ENCODE measurements at regions not wholly inside any gene's neighbourhood (a gene's known extent, or its start where the extent isn't known, plus 50 kb on each side); places are given as distances from the start of the nearest gene placed in this dataset.

DNA sequence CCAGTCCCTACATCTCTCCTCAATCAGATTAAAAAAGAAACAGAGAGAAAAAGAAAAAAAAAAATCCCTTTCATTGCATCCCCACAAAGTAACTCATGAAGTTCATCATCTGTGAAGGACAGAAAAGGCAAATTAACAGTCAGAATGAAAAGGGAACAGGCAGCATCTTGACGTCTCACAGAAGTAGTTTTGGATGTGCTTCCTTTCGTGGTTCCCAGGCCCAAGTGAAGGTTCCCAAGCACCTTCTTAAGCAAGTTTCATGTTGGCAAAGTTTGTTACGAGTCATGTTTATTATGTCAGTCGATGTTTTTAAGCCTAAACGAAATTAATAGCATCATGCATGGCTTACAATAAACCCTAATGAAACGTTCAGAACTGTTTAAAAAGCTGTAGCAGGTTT is 475.2 kb downstream of the SETD4 start:
- no peak overlapping the region for H3K9ac ChIP-seq (replicated peaks; ENCODE audit: extremely low read depth, insufficient read depth, low read length)
- dilution Hi-C loops (cut with MboI; ENCODE audit: extremely low pct_ligation_motif_present, low sequenced_read_pairs), result no loop called here
- H3K4me2 ChIP-seq (ENCODE audit: insufficient read depth, low read length), result no peak overlapping the region
- no peaks in the 10 kb centered on the region for H3K9me3 ChIP-seq (replicated peaks; ENCODE audit: control insufficient read depth, insufficient read depth, low read length)
- no peak overlapping the region for H2AFZ ChIP-seq (ENCODE audit: low read depth, low read length)
- H3K4me3 ChIP-seq (replicated peaks in 1 of 3; ENCODE audit: insufficient read depth in 1 of 3, low read depth in 1 of 3, low read length in 3 of 3), result no peak overlapping the region
- FAIRE-seq (no peak), DNase-seq (ENCODE audit: low read depth, low spot score) (no peak)
- no peaks in the 10 kb centered on the region for H3K9me1 ChIP-seq (replicated peaks; ENCODE audit: control insufficient read depth, extremely low read depth, insufficient read depth, low read length)
- H3K36me3 ChIP-seq (ENCODE audit: control insufficient read depth in 2 of 2, extremely low read depth in 1 of 2, insufficient read depth in 2 of 2, low read length in 2 of 2), result no peaks in the 10 kb centered on the region
- H4K20me1 ChIP-seq (replicated peaks; ENCODE audit: control insufficient read depth, extremely low read depth, insufficient read depth, low read length), result no peaks in the 10 kb centered on the region
- TF ChIP-seq MAX (IDR thresholded peaks at IDR 0.05; ENCODE audit: insufficient read depth, insufficient read length), result no peak
- TF ChIP-seq GATA2 (IDR thresholded peaks at IDR 0.05; ENCODE audit: insufficient read depth, insufficient read length, low read depth, low read length), result no peak
- no peak for TF ChIP-seq FOS (IDR thresholded peaks at IDR 0.05; ENCODE audit: borderline replicate concordance, insufficient read depth, low read length)
- no peak for TF ChIP-seq POLR2A (IDR thresholded peaks at IDR 0.05; ENCODE audit: low read depth, low read length)
- H3K27ac ChIP-seq (ENCODE audit: insufficient read depth, low read depth, low read length), result no peak overlapping the region
- H3K27me3 ChIP-seq (ENCODE audit: control insufficient read depth in 2 of 2, insufficient read depth in 2 of 2, low read length in 2 of 2), result peaks cover 15 to 24% of the 10 kb centered on the region in 2 experiments
- BruUV-seq (replicated peaks), result no TSS peak
- intact Hi-C loops (cut with micrococcal nuclease), result no loop called here
- ChIA-PET POLR2A (no interaction called here), CTCF (interaction anchor here (0.9 kb wide), 1 partner anchor 31 kb away, joined by 3 read pairs; no protein-coding TSS in a partner anchor)
- no peaks in the 10 kb centered on the region for H3K79me2 ChIP-seq (ENCODE audit: control insufficient read depth, insufficient read depth, low read length)
- no peaks in the 10 kb centered on the region for H3K4me1 ChIP-seq (ENCODE audit: control insufficient read depth, extremely low read depth, insufficient read depth, low read length)

- H3K27me3 ChIP-seq (ENCODE audit: control insufficient read depth in 2 of 2, insufficient read depth in 2 of 2, low read length in 2 of 2), result peaks cover 15 to 33% of the 10 kb centered on the region in 2 experiments
- H3K4me2 ChIP-seq (ENCODE audit: insufficient read depth, low read length), result no peak overlapping the region
- BruUV-seq (replicated peaks), result no TSS peak
- intact Hi-C loops (cut with micrococcal nuclease), result no loop called here
- no peak for DNase-seq (ENCODE audit: low read depth, low spot score)
- no peak for TF ChIP-seq POLR2A (IDR thresholded peaks at IDR 0.05; ENCODE audit: low read depth, low read length)
- TF ChIP-seq POLR2AphosphoS5 (IDR thresholded peaks at IDR 0.05; ENCODE audit: insufficient read depth, low read depth, low read length), result no peak
- TF ChIP-seq, protein P1, sequence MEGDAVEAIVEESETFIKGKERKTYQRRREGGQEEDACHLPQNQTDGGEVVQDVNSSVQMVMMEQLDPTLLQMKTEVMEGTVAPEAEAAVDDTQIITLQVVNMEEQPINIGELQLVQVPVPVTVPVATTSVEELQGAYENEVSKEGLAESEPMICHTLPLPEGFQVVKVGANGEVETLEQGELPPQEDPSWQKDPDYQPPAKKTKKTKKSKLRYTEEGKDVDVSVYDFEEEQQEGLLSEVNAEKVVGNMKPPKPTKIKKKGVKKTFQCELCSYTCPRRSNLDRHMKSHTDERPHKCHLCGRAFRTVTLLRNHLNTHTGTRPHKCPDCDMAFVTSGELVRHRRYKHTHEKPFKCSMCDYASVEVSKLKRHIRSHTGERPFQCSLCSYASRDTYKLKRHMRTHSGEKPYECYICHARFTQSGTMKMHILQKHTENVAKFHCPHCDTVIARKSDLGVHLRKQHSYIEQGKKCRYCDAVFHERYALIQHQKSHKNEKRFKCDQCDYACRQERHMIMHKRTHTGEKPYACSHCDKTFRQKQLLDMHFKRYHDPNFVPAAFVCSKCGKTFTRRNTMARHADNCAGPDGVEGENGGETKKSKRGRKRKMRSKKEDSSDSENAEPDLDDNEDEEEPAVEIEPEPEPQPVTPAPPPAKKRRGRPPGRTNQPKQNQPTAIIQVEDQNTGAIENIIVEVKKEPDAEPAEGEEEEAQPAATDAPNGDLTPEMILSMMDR (IDR thresholded peaks at IDR 0.05; ENCODE audit: extremely low read depth in 1 of 2, insufficient read depth in 1 of 2, low read depth in 1 of 2, low read length in 2 of 2), result no peak
- no peak overlapping the region for H2AFZ ChIP-seq (ENCODE audit: low read depth, low read length)
- H3K4me1 ChIP-seq (ENCODE audit: control insufficient read depth, extremely low read depth, insufficient read depth, low read length), result no peaks in the 10 kb centered on the region
- no peak overlapping the region for H3K27ac ChIP-seq (ENCODE audit: insufficient read depth, low read depth, low read length)
- no peak overlapping the region for H3K4me3 ChIP-seq (replicated peaks in 1 of 3; ENCODE audit: insufficient read depth in 1 of 3, low read depth in 1 of 3, low read length in 3 of 3)
- no peaks in the 10 kb centered on the region for H3K36me3 ChIP-seq (ENCODE audit: control insufficient read depth in 2 of 2, extremely low read depth in 1 of 2, insufficient read depth in 2 of 2, low read length in 2 of 2)
- H3K79me2 ChIP-seq (ENCODE audit: control insufficient read depth, insufficient read depth, low read length), result no peaks in the 10 kb centered on the region
- H4K20me1 ChIP-seq (replicated peaks; ENCODE audit: control insufficient read depth, extremely low read depth, insufficient read depth, low read length), result no peaks in the 10 kb centered on the region
- ChIA-PET POLR2A (no interaction called here), CTCF (interaction anchor here (1.2 kb wide), 1 partner anchor 32 kb away, joined by 3 read pairs; no protein-coding TSS in a partner anchor)
- H3K9me1 ChIP-seq (replicated peaks; ENCODE audit: control insufficient read depth, extremely low read depth, insufficient read depth, low read length), result no peaks in the 10 kb centered on the region
- no peak overlapping the region for H3K9ac ChIP-seq (replicated peaks; ENCODE audit: extremely low read depth, insufficient read depth, low read length)
- FAIRE-seq, result no peak
- dilution Hi-C loops (cut with MboI; ENCODE audit: extremely low pct_ligation_motif_present, low sequenced_read_pairs), result no loop called here
- H3K9me3 ChIP-seq (replicated peaks; ENCODE audit: control insufficient read depth, insufficient read depth, low read length), result no peaks in the 10 kb centered on the region
Observed at GRCh38 chr21:35583566-35584216, 476.6 kb downstream of the SETD4 start.

All from endothelial cell of umbilical vein (primary cell).